ENCODE measurements at regions not wholly inside any gene's neighbourhood (a gene's known extent, or its start where the extent isn't known, plus 50 kb on each side); places are given as distances from the start of the nearest gene placed in this dataset.
A peak's percentile ranks its signal among the peaks of the same experiment; 100 is the strongest.

DNA sequence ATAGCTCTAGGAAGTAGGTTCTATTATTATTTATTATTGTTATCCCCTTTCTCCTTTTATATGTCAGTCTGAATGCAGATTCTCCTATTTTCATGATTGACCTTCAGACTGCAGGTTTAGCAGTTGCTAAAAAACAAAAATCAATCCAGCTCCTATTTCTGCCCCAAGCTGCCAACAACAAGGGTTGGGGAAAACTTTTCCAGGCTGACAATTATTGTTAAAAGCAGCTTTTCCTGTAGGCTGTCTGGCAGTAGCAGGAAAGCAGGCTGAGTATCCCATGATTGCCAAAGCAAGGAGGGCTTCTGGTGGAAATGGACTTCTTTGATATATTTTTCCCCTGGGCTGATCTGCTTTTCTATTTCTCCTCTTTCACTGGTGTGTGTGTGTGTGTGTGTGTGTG, 78.0 kb upstream of the CTLA4 start:
- DNase-seq = no peak

DNA sequence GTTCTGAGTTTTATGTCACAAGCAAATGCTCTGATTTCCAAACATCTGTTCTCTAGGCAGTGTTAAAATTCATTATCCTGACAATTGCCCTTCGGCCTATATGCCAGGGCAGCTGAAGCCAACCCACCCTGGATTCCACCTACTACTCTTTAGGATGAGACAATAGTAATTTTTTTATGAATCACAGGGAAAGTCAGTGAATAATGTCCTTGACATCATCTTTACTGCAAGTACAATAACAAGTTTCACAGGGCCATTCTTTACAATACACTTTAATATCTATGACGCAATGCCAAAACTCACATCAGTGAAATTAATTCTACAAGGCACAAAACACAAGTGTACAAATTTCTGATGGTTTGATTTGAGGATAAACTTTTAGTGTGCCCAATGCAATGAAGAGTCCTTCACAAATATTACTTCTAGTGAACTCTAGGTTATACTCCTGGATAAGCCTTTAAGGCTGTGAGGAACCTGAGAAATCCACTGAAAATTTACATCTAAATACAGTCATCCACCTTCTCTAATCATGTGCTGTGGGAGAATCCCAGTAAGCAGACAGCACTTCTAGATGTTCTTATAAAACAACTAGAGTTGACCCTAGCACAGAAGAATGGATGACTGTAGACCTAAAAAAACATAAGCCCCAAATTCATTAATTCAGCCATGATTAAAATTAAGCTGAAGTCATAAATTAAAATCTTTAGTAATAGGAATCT, 77.3 kb upstream of the CTLA4 start:
- DNase-seq = no peak

DNA sequence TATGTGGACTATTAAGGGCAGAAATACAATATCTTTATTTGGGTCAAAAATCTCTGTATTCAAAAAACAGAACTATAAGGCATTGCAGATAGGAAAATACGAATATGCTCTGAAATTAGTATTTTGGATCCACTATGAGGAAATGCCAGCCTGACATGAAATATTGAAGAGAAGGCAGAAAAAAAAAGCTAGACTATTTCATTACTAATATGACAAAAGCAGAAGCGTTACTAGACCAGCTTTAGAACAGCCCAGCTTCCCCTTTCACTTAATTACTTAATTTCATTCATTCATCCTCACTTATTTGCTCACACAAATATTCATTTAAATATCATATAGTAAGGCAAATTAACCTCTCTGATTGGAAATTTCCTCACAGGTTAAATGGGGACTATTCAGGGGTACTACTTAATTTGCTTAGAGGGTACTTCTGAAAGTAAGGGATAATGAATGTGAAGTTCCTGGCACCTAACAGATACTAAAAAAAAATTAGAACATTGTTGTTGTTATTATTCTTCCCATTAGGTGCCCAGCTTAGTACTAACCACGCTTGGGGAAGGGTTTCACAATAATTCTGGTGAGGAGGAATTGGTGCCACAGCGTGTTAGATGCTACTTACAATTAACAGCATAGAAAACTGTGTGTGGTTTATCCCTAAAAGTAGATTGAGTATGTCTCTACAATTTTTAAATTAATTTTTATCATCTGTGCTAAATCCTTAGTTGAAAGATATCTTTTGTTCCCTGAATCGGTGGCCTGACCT, 71.1 kb upstream of the CTLA4 start:
- DNase-seq = no peak

DNA sequence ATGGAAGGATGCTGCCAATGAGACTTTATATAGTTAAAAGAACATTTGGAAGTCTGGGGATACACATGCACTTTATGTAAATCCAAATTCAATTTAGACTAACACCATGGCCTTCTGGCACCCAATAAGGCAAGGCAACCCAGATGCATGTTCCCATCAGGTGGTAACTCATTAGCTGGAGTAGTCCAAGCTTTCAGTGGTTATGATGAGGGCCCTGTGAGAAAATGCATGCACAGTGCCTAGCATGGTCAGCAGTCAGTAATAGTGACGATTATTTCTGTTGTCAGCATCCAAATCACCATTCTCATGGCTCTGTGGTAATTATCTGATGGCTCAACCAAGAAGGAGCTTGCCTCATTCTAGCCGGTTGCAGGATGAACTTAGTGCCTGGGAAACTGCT, 70.3 kb upstream of the CTLA4 start:
- DNase-seq = no peak

DNA sequence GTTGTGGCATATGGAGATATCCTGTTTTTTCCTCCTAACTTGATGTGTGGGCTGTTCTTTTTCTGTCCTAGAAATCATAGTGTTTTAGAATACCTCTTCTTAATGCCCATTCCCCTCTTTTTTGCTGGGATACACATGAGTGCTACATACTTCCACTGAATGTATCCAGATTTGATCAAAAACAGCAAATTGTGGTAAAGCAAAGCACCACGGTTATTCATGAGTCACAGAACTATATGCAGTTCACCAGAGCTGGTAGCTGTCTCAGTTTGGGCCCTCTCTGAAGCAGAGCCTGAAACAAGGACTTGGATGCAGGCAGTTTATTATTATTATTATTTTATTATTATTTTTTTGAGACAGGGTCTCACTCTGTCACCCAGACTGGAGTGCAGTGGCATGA, 69.9 kb upstream of the CTLA4 start:
- no peak for DNase-seq

DNA sequence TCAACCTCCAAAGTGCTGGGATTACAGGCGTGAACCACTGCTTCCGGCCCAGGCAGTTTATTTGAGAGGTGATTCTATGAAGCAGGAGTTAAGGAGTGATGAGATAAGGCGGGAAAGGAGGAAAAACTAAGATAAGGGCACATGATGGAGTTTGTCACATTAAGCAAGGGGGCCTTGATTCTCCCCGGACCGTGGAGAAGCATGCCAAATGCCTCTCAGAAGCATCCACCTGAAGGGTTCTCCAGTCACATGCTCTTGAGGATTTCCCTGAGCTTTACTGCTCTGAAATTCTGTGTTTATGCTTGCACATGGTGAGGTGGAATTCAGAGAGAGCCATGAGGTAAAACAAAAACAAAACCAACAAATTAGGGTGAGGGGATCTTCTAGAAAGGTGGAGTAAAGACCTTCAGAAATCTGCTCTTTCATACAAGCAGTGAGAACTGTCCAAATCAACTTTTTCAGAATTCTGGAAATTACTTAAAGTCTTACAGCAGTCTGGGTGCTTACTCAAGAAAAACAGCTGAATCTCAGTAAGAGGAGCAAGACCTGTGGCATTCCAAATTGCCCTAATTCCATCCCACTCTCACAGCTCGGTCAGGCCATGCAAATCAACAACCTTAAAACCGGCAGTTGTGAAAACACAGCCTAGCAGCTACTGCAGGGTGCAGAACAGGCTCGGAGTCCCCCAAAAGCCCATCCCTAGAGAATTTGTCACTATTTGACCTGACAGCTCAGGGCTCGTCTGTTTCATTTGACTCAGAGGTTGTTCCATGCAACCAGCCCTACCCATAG, 69.1 kb upstream of the CTLA4 start:
- no peak for DNase-seq

DNA sequence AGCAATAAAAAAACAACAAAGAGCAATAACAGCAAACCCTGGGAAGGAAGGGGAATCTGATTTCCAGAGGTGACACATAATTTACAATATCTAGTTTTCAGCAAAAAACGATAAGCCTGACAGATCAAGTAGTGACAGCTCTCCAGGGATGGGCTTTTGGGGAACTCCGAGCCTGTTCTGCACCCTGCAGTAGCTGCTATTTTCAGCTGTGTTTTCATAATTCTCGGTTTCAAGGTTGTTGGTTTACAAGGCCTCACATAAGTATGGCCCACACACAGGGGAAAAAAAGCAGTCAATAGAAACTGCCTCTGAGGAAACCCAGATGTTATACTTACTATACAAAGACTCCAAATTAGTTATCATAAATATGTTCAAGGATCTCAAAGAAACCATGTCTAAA, 67.7 kb upstream of the CTLA4 start:
- DNase-seq = no peak

DNA sequence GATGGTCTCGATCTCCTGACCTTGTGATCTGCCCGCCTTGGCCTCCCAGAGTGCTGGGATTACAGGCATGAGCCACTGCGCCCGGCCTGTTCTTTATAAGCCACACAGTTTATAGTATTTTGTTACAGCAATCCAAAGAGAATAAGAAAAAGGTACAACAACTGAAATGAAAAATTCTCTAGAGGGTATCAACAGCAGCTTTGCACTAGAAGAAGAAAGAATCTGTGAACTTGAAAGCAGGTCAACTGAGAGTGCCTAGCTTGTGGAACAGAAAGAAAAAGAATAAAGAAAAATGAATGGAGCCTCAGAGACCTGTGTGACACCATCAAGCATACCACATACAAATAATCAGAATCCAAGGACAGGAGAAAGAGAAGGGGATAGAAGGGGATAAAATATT, 66.8 kb upstream of the CTLA4 start:
- no peak for DNase-seq

DNA sequence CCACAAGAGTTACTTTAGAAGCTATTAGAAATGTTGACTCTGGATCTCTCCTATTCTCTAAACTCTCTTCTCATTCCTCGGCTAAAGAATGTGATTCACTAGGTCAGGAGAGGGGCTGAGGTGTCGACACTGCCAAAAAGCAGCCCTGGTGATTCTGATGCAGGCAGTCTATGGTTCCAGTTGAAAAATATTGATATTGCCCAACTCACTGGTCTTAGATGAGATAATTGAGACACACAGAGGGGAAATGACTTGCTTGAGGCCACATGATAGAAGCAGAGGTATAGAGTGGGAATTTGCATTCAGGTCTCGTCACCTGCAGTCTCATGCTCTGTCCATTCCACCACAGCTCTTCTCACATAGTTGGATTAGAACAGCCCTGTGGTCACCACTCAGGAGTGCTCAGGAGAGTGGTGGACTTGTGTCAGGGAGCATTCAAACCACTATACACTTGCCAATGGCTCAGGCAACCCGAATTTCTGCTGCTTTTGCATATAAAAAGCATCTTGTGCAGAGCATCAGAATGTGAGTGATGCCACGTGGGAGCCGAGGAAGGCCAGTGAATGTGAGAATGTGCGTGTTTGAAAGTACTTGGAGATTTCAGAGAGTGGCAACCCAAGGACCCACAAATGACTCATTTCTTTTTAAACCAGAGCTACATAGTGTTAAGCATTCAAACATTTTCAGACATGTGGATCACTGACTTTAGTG, 65.1 kb upstream of the CTLA4 start:
- DNase-seq = no peak

DNA sequence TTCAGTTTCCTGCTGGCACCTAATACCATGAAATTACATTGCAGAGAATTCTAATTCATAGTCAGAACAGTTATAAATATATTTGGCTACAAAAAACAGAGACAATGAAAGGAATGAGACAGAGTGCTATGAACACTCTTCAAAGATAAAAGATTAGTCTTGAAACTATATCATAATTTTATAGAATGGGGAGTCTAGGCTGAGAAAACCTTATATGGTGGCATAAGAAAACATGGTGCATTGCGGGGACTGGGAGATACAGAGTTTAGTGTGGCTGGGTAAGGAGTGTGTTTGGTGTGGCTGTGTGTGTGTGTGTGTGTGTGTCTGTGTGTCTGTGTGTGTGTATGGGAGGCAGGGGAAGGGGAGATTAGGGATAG, 64.5 kb upstream of the CTLA4 start:
- no peak for DNase-seq

DNA sequence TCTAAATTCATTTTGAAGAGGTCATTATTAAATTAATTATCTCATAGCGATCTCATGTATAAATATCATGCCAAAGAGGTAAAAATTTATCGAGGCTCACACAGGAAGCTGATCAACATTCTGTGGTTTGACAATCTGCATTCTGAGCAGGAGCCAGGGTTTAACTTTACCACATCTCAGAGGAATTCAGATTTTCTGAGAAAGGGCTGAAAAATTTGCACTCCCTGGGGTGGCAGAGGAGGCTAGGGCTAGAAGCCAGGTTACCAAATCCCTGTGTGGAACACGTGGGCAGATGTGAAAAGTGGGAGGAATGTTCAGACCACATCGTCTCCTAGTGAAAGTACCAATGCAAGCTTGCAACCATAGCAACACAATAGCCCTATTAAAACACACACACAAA, 63.5 kb upstream of the CTLA4 start:
- DNase-seq = peak; percentile 56

DNA sequence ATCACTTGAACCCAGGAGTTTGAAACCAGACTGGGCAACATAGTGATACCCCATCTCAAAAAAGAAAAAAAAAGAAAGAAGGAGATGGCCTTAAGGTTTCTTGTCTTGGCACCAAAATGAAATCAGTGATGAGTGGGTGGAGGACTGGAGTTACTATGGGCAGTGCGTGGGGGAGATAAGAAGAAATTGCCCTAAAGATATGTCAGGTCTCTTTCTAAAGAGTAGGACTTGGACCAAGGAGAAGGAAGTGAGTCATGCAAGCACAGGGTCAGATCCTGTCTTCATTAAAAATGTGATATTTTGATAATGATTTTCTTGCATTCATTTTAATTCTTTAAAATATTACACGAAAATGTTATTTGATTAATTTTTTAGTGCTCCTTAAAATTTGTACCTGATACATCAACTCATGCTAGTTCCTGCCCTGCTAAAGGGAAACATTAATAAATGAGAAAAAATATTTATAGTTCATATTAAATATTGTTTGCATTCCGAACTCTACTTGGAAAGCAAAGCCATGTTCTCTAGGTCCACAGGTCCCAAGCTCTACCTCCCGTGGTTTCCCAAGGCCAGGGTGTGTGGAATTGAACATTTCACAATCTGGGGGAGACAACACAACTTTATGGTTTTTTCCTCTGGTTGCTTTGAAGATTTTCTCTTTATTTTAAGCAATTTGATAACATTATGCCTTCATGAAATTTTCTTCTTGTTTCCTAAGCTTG, 62.6 kb upstream of the CTLA4 start:
- DNase-seq = no peak

DNA sequence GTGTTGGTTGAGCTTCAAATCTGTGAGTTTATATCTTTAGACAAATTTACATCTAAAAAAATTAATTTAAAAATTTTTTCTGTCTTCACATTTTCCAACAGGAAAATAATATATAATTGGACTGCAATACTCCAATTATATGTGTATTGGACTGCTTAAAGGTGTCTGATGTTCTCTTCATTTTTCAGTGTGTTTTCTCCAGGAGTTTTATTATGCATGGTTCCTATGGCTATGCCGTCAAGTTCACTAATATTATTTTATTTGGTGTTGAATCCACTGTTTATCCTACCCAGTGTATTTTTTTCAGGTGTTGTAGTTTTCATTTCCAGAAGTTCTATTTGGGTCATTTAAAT, 62.1 kb upstream of the CTLA4 start:
- DNase-seq = no peak

DNA sequence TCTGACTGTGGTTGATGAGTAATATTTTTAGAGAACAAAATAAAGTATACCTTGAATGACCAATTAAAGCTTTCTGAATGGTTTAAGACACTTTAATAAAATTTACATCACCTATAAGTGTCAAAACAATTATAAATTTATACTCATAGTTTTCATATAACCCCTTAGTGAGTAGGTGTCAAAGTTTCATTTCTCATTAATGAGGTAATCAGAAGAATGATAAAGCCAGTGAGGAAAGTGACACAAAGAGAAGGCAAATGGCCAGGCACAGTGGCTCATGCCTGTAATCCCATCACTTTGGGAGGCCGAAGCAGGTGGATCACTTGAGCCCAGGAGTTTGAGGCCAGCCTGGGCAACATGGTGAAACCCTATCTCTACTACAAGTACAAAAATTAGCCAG, 60.8 kb upstream of the CTLA4 start:
- no peak for DNase-seq

DNA sequence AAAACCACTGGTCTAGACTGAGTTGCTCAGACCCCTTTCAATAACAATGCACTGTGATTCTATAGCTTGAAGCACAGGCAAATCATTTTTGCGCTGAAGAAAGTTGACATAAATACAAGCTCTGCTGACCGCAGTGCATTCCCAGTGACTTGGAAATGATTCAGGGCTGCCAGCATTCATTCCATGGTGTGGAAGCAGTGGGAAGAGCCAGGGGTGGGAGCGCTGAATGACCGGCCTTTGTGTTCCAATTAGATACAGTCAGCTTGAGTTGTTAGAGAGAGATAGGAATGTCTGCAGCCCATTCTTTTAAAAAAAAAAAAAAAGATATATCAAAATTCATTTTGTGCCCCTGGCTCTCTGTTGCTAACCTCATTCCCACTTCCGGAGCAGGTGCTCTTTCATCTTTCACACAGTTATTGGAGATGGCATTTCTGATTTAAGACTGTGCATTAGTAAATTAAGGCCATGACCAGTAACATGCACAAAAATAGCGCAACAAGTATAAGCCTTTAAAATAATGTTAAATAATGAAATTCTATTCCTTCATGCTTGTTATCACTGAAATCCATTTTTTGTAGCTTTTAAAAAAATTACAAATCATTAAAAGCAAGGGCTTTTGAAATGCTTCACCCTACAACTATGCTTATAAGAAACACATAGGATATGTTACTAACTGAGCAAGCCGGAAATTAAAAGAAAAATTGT, 59.4 kb upstream of the CTLA4 start:
- no peak for DNase-seq

DNA sequence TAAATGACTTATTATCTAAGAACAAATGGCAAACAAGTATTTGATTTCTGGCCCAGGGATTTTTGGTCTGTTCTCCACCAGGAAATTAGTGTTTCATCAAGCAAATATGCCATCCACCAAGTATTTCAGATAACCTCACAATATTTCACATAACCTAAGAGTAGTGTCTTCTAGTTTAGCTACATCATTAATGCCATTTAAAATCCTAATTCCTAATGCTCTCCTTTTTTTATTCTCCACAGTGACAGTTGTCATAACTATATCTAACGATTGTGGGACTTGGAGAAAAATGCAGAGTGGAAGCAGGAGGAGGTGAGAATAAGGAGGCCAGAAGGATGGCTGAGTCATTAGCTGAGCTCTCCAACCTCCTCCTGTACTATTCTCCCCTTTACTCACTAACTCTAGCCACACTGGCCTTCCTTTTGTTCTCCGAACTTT, 58.5 kb upstream of the CTLA4 start:
- no peak for DNase-seq

DNA sequence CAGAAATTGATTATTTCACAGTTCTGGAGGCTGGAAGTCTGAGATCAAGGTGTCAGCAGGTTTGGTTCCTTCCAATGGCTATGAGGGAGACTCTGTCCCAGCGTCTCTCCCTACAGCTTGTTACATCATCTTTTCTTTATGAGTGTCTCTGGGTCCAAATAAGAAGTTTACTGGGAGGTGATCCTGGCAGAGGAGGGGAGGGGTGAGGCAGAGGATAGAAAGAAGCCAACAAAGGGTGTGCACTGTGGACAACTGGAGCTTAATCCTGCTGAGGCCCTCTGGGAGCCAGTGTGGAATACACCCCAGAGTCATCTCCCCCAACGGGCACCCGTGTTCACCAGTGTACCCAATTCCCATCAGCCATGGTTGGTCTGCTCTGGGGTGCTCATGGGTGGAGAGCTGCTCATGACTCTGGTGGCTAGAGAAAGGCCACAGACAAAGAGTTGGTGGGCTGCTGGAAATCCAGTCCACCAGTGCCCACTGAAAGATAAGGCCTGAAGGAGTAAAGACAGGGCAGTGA, 57.5 kb upstream of the CTLA4 start:
- no peak for DNase-seq

DNA sequence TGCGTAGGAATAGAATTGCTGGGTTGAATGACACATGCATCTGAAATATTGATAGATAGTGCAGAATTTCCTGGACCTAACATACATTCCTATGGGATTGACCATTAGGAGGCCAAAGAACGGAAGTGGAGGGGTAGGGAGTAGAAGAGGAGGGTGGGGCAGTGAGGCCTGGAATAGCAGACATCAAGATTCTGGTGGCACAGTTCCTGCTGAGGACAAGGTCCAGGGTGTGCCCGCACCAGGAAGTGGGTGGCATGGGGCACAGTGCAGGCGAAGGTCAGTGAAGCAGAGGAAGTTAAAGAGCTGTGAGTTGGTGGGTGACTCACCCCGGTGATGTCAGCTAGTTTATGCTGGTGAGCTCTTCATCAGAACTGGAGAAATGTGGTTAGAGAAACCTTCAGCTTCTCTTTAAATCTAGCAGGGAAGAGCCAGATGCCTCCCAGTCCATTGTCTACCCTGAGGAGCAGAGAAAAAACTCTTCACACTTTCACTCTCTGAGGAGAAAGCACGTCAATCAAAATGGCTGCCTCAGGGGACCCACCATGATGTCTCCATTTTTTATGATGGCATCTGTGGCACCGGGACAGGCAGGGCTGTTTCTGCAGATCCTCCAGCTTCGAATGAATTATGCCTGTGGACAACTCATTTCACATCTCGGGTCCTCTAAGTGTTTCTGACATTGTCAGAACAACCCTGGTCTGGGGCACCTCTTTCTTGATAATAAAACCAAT, 55.9 kb upstream of the CTLA4 start:
- peak; percentile 66 for DNase-seq

DNA sequence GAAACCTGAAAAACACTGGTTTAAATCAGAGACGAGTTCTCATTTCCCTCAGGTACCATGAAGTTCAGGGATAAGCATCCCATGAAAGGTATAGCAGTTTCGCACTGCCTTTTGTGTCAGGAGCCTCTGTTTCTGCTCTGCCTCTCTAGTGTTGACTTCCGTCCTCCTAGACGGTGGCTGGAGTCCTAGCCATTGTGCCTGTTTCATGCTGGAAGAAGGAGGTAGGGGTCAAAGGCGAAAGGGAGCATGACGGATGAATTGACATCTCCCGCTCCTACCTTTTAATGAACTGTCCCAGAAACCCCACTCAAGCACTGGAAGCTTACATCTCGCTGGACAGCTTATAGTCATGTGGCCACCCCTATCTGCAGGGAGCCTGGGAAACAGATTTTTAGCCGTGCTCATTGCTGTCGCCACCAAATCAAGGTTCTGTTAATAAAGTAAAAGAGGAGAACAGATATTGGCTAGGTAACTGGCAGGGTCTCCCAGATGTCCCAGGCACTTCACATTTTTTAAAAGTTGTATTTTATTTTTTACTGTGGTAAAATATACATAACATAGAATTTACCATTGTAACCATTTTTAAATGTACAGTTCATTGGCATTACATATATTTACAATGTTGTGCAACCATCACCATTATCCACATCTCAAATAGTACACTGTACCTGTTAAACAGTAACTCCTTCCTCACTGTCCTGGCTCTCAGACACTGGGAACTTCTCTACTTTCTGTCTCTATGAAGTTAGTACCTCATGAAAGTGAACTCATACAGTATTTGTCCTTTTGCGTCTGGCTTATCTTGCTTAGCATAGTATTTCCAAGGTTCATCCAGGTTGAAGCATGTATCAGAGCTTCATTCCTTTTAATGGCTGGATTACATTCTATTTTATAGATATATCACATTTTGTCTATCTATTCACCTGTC, 55.0 kb upstream of the CTLA4 start:
- DNase-seq = no peak

DNA sequence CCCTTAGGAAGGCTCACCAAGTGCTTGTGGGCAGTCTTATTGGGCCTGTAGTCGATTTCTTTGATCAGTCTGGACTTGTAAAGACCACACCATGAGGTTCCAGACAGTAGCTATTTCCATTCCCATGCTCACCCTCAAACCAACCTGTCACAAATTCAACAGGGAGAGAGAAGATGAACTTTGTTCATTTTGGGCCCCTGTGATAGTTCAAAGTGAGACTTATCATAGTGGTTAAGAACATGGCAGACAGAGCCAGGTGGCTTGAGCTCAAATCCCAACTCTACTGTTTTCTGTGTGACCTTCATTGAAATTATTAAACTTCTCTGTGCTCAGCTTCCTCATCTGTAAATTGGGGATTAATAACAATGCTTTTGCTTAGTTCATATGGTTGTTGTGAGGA, 53.9 kb upstream of the CTLA4 start:
- DNase-seq = no peak

Data from CD4-positive, alpha-beta T cell treated with Interleukin-12 subunit alpha and Interleukin-12 subunit beta, for 1 hour (primary cell).